ENCODE measurements at regions not wholly inside any gene's neighbourhood (a gene's known extent, or its start where the extent isn't known, plus 50 kb on each side); places are given as distances from the start of the nearest gene placed in this dataset.

DNA sequence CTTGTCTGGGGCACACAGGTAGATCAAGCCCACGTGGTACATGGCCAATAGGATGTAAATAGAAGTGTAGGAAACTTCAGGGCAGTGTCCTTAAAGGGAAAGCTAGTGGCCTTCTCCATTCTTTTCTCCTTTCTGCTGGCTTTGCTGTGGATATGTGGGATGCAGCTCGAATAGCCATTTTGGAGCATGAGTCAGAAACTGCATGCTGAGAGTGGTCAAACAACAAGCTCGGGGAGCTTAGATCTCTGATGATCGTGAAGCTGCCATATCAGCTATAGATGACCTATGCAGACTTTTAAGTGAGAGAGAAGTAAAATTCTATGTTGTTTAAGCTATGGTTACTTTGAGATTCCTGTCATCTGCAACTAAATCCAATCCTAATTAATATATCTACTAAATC, 241.3 kb upstream of the DAAM1 start:
- Histone ChIP-seq H3K9me2 (ENCODE audit: low read depth, low read length) (no peaks in the 10 kb centered on the region), H3F3A (ENCODE audit: insufficient read depth, low read length) (no peaks in the 10 kb centered on the region), H3K36me3 (ENCODE audit: insufficient read depth, low read length) (no peaks in the 10 kb centered on the region), H2AFZ (ENCODE audit: low read length) (no peak overlapping the region), H3K27me3 (ENCODE audit: insufficient read depth, low read length) (no peaks in the 10 kb centered on the region), H3K9ac (ENCODE audit: low read length) (no peak overlapping the region), H3K4me1 (ENCODE audit: insufficient read depth, low read length, severe bottlenecking) (no peaks in the 10 kb centered on the region), H3K4me3 (ENCODE audit: low read depth, low read length, poor library complexity, severe bottlenecking) (no peak overlapping the region), H3K4me2 (ENCODE audit: low read length) (no peak overlapping the region), H3K79me2 (ENCODE audit: insufficient read depth, low read length) (no peaks in the 10 kb centered on the region), H4K20me1 (ENCODE audit: insufficient read depth, low read length) (no peaks in the 10 kb centered on the region), H3K9me3 (ENCODE audit: low read length) (no peaks in the 10 kb centered on the region), H3K27ac (ENCODE audit: low read depth, low read length, poor library complexity, severe bottlenecking) (no peak overlapping the region)
- TF ChIP-seq, protein P1, sequence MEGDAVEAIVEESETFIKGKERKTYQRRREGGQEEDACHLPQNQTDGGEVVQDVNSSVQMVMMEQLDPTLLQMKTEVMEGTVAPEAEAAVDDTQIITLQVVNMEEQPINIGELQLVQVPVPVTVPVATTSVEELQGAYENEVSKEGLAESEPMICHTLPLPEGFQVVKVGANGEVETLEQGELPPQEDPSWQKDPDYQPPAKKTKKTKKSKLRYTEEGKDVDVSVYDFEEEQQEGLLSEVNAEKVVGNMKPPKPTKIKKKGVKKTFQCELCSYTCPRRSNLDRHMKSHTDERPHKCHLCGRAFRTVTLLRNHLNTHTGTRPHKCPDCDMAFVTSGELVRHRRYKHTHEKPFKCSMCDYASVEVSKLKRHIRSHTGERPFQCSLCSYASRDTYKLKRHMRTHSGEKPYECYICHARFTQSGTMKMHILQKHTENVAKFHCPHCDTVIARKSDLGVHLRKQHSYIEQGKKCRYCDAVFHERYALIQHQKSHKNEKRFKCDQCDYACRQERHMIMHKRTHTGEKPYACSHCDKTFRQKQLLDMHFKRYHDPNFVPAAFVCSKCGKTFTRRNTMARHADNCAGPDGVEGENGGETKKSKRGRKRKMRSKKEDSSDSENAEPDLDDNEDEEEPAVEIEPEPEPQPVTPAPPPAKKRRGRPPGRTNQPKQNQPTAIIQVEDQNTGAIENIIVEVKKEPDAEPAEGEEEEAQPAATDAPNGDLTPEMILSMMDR (IDR thresholded peaks at IDR 0.05; ENCODE audit: low read length): no peak
- no peak for TF ChIP-seq EZH2 (IDR thresholded peaks at IDR 0.05; ENCODE audit: borderline replicate concordance, low read length)

GRCh38 chr14:58947814-58948445, 240.5 kb upstream of the DAAM1 start:
- Histone ChIP-seq H3K9me2 (ENCODE audit: low read depth, low read length) (no peaks in the 10 kb centered on the region), H3K36me3 (ENCODE audit: insufficient read depth, low read length) (no peaks in the 10 kb centered on the region), H3K4me1 (ENCODE audit: insufficient read depth, low read length, severe bottlenecking) (no peaks in the 10 kb centered on the region), H3K27ac (ENCODE audit: low read depth, low read length, poor library complexity, severe bottlenecking) (no peak overlapping the region), H3F3A (ENCODE audit: insufficient read depth, low read length) (no peaks in the 10 kb centered on the region), H3K4me2 (ENCODE audit: low read length) (no peak overlapping the region), H3K9me3 (ENCODE audit: low read length) (no peaks in the 10 kb centered on the region), H2AFZ (ENCODE audit: low read length) (no peak overlapping the region), H4K20me1 (ENCODE audit: insufficient read depth, low read length) (no peaks in the 10 kb centered on the region), H3K9ac (ENCODE audit: low read length) (no peak overlapping the region), H3K79me2 (ENCODE audit: insufficient read depth, low read length) (no peaks in the 10 kb centered on the region), H3K4me3 (ENCODE audit: low read depth, low read length, poor library complexity, severe bottlenecking) (no peak overlapping the region), H3K27me3 (ENCODE audit: insufficient read depth, low read length) (no peaks in the 10 kb centered on the region)
- no peak for TF ChIP-seq EZH2 (IDR thresholded peaks at IDR 0.05; ENCODE audit: borderline replicate concordance, low read length)
- TF ChIP-seq, protein P1 (IDR thresholded peaks at IDR 0.05; ENCODE audit: low read length): peak; percentile 9; the same call in 1 of the 2 replicates

GRCh38 chr14:58950555-58950954, 237.9 kb upstream of the DAAM1 start:
- no peak overlapping the region for H3K4me2 ChIP-seq (ENCODE audit: low read length)
- TF ChIP-seq, protein P1 (IDR thresholded peaks at IDR 0.05; ENCODE audit: low read length): no peak
- TF ChIP-seq EZH2 (IDR thresholded peaks at IDR 0.05; ENCODE audit: borderline replicate concordance, low read length): no peak
- H3K4me3 ChIP-seq (ENCODE audit: low read depth, low read length, poor library complexity, severe bottlenecking): no peak overlapping the region
- H3K36me3 ChIP-seq (ENCODE audit: insufficient read depth, low read length): no peaks in the 10 kb centered on the region
- H3K27ac ChIP-seq (ENCODE audit: low read depth, low read length, poor library complexity, severe bottlenecking): no peak overlapping the region
- no peaks in the 10 kb centered on the region for H3K4me1 ChIP-seq (ENCODE audit: insufficient read depth, low read length, severe bottlenecking)
- no peaks in the 10 kb centered on the region for H3K9me2 ChIP-seq (ENCODE audit: low read depth, low read length)
- H3K9me3 ChIP-seq (ENCODE audit: low read length): no peaks in the 10 kb centered on the region
- no peak overlapping the region for H2AFZ ChIP-seq (ENCODE audit: low read length)
- no peaks in the 10 kb centered on the region for H3K79me2 ChIP-seq (ENCODE audit: insufficient read depth, low read length)
- no peak overlapping the region for H3K9ac ChIP-seq (ENCODE audit: low read length)
- no peaks in the 10 kb centered on the region for H3K27me3 ChIP-seq (ENCODE audit: insufficient read depth, low read length)
- no peaks in the 10 kb centered on the region for H3F3A ChIP-seq (ENCODE audit: insufficient read depth, low read length)
- no peaks in the 10 kb centered on the region for H4K20me1 ChIP-seq (ENCODE audit: insufficient read depth, low read length)

All from OCI-LY1 (cell line).